H1 (cell line): ENCODE measurements at regions not wholly inside any gene's neighbourhood (a gene's known extent, or its start where the extent isn't known, plus 50 kb on each side); places are given as distances from the start of the nearest gene placed in this dataset.

ENCODE experiments used
- CTCF ChIA-PET: fragments of 300-600 bp; sonication (Branson Sonifier 250); formaldehyde crosslinking; loops from one replicate; lab custom pipeline; 2021; ENCODE audit not compliant: partially characterized antibody; lab: Charles Lee
- POLR2A ChIA-PET: fragments of 300-600 bp; sonication (Branson Sonifier 250); formaldehyde crosslinking; loops from one replicate; lab custom pipeline; 2021; ENCODE audit warnings: inconsistent platforms; ENCODE audit not compliant: partially characterized antibody; lab: Charles Lee
- DNase-seq, 2 experiments: peaks; one replicate each; pipeline versions ENCODE4 v3.0.0 to v3.0.0-alpha.2; 2010 to 2022; ENCODE audit warnings: low spot score in 2 of 2, low read depth in 1 of 2, mixed read lengths in 1 of 2
- FAIRE-seq: peaks from 2 replicates; lab custom pipeline; 2011; peaks lifted over from hg19 to GRCh38; lab: Jason Lieb, UNC
- H2AFZ ChIP-seq: 2 replicates; pipeline ENCODE4 v1.8.1; 2012; ENCODE audit warnings: low read length, inconsistent platforms
- H2AK5ac ChIP-seq: 2 replicates; pipeline ENCODE4 v1.6.1; 2013; ENCODE audit warnings: low read depth, low read length
- H2BK120ac ChIP-seq: replicated peaks from 2 replicates; pipeline ENCODE3; 2013; ENCODE audit warnings: low read depth, low read length, inconsistent platforms
- H2BK12ac ChIP-seq: 2 replicates; pipeline ENCODE4 v1.6.1; 2013; ENCODE audit warnings: low read depth, low read length
- H2BK15ac ChIP-seq: 2 replicates; pipeline ENCODE4 v1.6.1; 2013; ENCODE audit warnings: low read length
- H2BK20ac ChIP-seq: 2 replicates; pipeline ENCODE4 v1.6.1; 2013; ENCODE audit warnings: low read length
- H2BK5ac ChIP-seq: 2 replicates; pipeline ENCODE4 v1.6.1; 2013; ENCODE audit warnings: low read depth, low read length
- H3K14ac ChIP-seq: 2 replicates; pipeline ENCODE4 v1.6.1; 2013; ENCODE audit warnings: inconsistent platforms; ENCODE audit not compliant: insufficient read length
- H3K18ac ChIP-seq: 2 replicates; pipeline ENCODE4 v1.6.1; 2013; ENCODE audit warnings: low read length; ENCODE audit errors: extremely low read depth
- H3K23ac ChIP-seq: 2 replicates; pipeline ENCODE4 v1.6.1; 2013; ENCODE audit warnings: inconsistent platforms; ENCODE audit not compliant: insufficient read length
- H3K23me2 ChIP-seq: 2 replicates; pipeline ENCODE4 v1.6.1; 2013; ENCODE audit warnings: low read depth, low read length
- H3K27ac ChIP-seq: 2 replicates; pipeline ENCODE4 v1.6.1; 2011; ENCODE audit warnings: low read depth, low read length, inconsistent platforms
- H3K27me3 ChIP-seq, 4 experiments: replicated peaks in 1 of 4; 1 replicate in 1 of 4; 2 replicates in 3 of 4; pipeline versions ENCODE4 v1.6.1 to v1.8.1; 2011 to 2013; ENCODE audit warnings: low read length in 3 of 4, mild to moderate bottlenecking in 3 of 4, inconsistent platforms in 2 of 4, mixed read lengths in 2 of 4, moderate library complexity in 1 of 4; ENCODE audit not compliant: control insufficient read depth in 3 of 4, insufficient read depth in 3 of 4; ENCODE audit errors: extremely low read depth in 1 of 4
- H3K36me3 ChIP-seq, 4 experiments: 2 replicates each; pipeline versions ENCODE4 v1.6.1 to v1.8.1; 2011 to 2013; ENCODE audit warnings: mild to moderate bottlenecking in 4 of 4, low read length in 3 of 4, moderate library complexity in 2 of 4, control low read depth in 1 of 4, inconsistent platforms in 1 of 4; ENCODE audit not compliant: insufficient read depth in 4 of 4, control insufficient read depth in 2 of 4
- H3K4ac ChIP-seq: replicated peaks from 2 replicates; pipeline ENCODE3; 2013; ENCODE audit warnings: low read length, low read depth, mixed read lengths, inconsistent platforms; ENCODE audit not compliant: insufficient read length
- H3K4me1 ChIP-seq, 4 experiments: replicated peaks in 1 of 4; 1 replicate in 1 of 4; 2 replicates in 3 of 4; pipeline versions ENCODE4 v1.6.1 to v1.8.1; 2011 to 2013; ENCODE audit warnings: low read length in 3 of 4, inconsistent platforms in 2 of 4, mixed read lengths in 1 of 4; ENCODE audit not compliant: insufficient read depth in 4 of 4, control insufficient read depth in 3 of 4
- H3K4me2 ChIP-seq, 2 experiments: 2 replicates each; pipeline versions ENCODE4 v1.6.1 to v1.8.1; 2011 to 2013; ENCODE audit warnings: low read depth in 2 of 2, low read length in 2 of 2, control low read depth in 1 of 2, inconsistent platforms in 1 of 2, mild to moderate bottlenecking in 1 of 2; ENCODE audit not compliant: insufficient read depth in 1 of 2
- H3K4me3 ChIP-seq, 4 experiments: fragments of 200-600, 300-600 bp in 1 of 4; sonication (generic), shearing (Covaris generic), sonication (Bioruptor Twin) in 1 of 4; 2 replicates each; pipeline versions ENCODE4 v1.5.1 to v1.8.1; 2011 to 2016; ENCODE audit warnings: low read length in 4 of 4, low read depth in 3 of 4, control low read depth in 2 of 4, inconsistent platforms in 2 of 4, mild to moderate bottlenecking in 2 of 4, mixed read lengths in 1 of 4, moderate library complexity in 1 of 4; ENCODE audit not compliant: insufficient read depth in 2 of 4; ENCODE audit errors: extremely low read depth in 1 of 4
- H3K56ac ChIP-seq: replicated peaks from 2 replicates; pipeline ENCODE3; 2013; ENCODE audit warnings: low read depth, mild to moderate bottlenecking, mixed read lengths, low read length, inconsistent platforms; ENCODE audit not compliant: insufficient read length
- H3K79me1 ChIP-seq: 2 replicates; pipeline ENCODE4 v1.6.1; 2013; ENCODE audit warnings: low read depth, low read length, control low read depth
- H3K79me2 ChIP-seq, 2 experiments: 2 replicates each; pipeline versions ENCODE4 v1.6.1 to v1.8.1; 2012 to 2013; ENCODE audit warnings: low read length in 2 of 2, mild to moderate bottlenecking in 2 of 2, inconsistent platforms in 1 of 2; ENCODE audit not compliant: insufficient read depth in 2 of 2, control insufficient read depth in 1 of 2
- H3K9ac ChIP-seq, 4 experiments: replicated peaks in 1 of 4; 1 replicate in 1 of 4; 2 replicates in 3 of 4; pipeline versions ENCODE4 v1.6.1 to v1.8.1; 2011 to 2013; ENCODE audit warnings: low read depth in 3 of 4, low read length in 3 of 4, control low read depth in 2 of 4, mild to moderate bottlenecking in 2 of 4, moderate library complexity in 2 of 4, inconsistent platforms in 1 of 4; ENCODE audit errors: extremely low read depth in 1 of 4
- H3K9me3 ChIP-seq, 2 experiments: 2 replicates each; pipeline versions ENCODE4 v1.6.1 to v1.8.1; 2012 to 2013; ENCODE audit warnings: mild to moderate bottlenecking in 2 of 2, moderate library complexity in 2 of 2, control low read depth in 1 of 2, inconsistent platforms in 1 of 2, low read depth in 1 of 2, low read length in 1 of 2, mixed read lengths in 1 of 2; ENCODE audit not compliant: insufficient read depth in 2 of 2
- H4K20me1 ChIP-seq, 2 experiments: replicated peaks in 1 of 2; 2 replicates each; pipeline versions ENCODE3 to v1.8.1; 2011 to 2013; ENCODE audit warnings: inconsistent platforms in 2 of 2, low read length in 2 of 2, mild to moderate bottlenecking in 1 of 2; ENCODE audit not compliant: insufficient read depth in 2 of 2, control insufficient read depth in 1 of 2
- H4K5ac ChIP-seq: 2 replicates; pipeline ENCODE4 v1.6.1; 2013; ENCODE audit warnings: low read length, low read depth, mixed read lengths, inconsistent platforms; ENCODE audit not compliant: insufficient read length
- H4K8ac ChIP-seq: 2 replicates; pipeline ENCODE4 v1.8.0; 2013; ENCODE audit warnings: mild to moderate bottlenecking, moderate library complexity, low read length, inconsistent platforms; ENCODE audit not compliant: insufficient read depth; ENCODE audit errors: extremely low read depth
- H4K91ac ChIP-seq: replicated peaks from 2 replicates; pipeline ENCODE3; 2013; ENCODE audit warnings: low read length, mixed read lengths, inconsistent platforms; ENCODE audit not compliant: insufficient read length
- CBX5 ChIP-seq: fragments of 300-800, 300-1000 bp; sonication (generic); IDR thresholded peaks from 2 replicates; pipeline ENCODE4 v1.7.1; 2016; ENCODE audit warnings: antibody characterized with exemption, low read length, low read depth
- GTF2F1 ChIP-seq: IDR thresholded peaks from 2 replicates; pipeline ENCODE4 v1.6.1; 2012; ENCODE audit warnings: low read depth, low read length, improper control_type of control experiment, borderline replicate concordance
- NANOG ChIP-seq: IDR thresholded peaks from 2 replicates; pipeline ENCODE4 v1.6.1; 2011; ENCODE audit warnings: low read length, low read depth, mild to moderate bottlenecking, inconsistent platforms; ENCODE audit not compliant: insufficient read depth, poor library complexity, severe bottlenecking
- PHF8 ChIP-seq: fragments of 200-600 bp; sonication (generic); conservative IDR thresholded peaks from 2 replicates; pipeline ENCODE4 v1.7.1; 2012; ENCODE audit warnings: low read depth, mild to moderate bottlenecking, inconsistent platforms, low read length, moderate library complexity
- RBBP5 ChIP-seq: IDR thresholded peaks from 2 replicates; pipeline ENCODE4 v1.7.1; 2012; ENCODE audit warnings: low read depth, mild to moderate bottlenecking, inconsistent platforms, low read length, moderate library complexity, borderline replicate concordance
- TAF1 ChIP-seq: IDR thresholded peaks from 2 replicates; pipeline ENCODE4 v1.6.1; 2011; ENCODE audit warnings: mild to moderate bottlenecking, low read depth, low read length
- TAF7 ChIP-seq: optimal IDR thresholded peaks from 2 replicates; pipeline ENCODE3; 2011; ENCODE audit warnings: low read depth, mild to moderate bottlenecking, inconsistent platforms, low read length, moderate library complexity, borderline replicate concordance
- TCF12 ChIP-seq: IDR thresholded peaks from 2 replicates; pipeline ENCODE4 v1.6.1; 2011; ENCODE audit warnings: low read depth, mild to moderate bottlenecking, low read length

DNA sequence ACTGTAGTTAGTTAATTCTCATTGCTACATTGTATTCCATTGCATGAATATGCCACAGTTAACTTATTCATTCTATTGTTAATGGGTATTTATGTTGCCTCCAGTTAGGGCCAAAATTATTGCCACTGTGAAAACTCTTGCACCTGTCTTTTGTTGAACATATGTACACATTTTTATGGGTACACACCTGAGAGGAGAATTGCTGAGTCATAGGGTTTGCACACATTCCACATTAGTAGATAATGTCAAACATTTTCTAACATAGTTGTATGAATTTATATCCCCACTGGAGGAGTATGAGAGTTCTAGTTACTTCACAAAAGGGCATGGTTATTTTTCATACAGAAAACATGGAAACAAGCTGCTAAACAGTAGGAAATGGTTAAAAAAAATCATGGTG is 338.4 kb downstream of the FOXO1 start:
- no peak overlapping the region for H3K23ac ChIP-seq
- no peaks in the 10 kb centered on the region for H3K27me3 ChIP-seq
- no peak overlapping the region for H3K27ac ChIP-seq
- H3K56ac ChIP-seq: no peak overlapping the region
- ChIA-PET CTCF (interaction anchor here (0.6 to 0.7 kb wide), 2 partner anchors 35 to 267 kb away, joined by 4 to 6 read pairs; no protein-coding TSS in a partner anchor), POLR2A (no interaction called here)
- no peak overlapping the region for H3K9ac ChIP-seq
- no peak overlapping the region for H2BK5ac ChIP-seq
- no peak overlapping the region for H4K5ac ChIP-seq
- no peak overlapping the region for H3K4me2 ChIP-seq
- no peak for FAIRE-seq
- no peak overlapping the region for H2BK15ac ChIP-seq
- H3K36me3 ChIP-seq: no peaks in the 10 kb centered on the region
- no peak overlapping the region for H2BK120ac ChIP-seq
- no peak overlapping the region for H2AFZ ChIP-seq
- no peaks in the 10 kb centered on the region for H4K20me1 ChIP-seq
- H3K4me3 ChIP-seq: no peak overlapping the region
- DNase-seq: no peak
- no peaks in the 10 kb centered on the region for H3K23me2 ChIP-seq
- H4K91ac ChIP-seq: no peak overlapping the region
- H2BK12ac ChIP-seq: no peak overlapping the region
- H3K79me1 ChIP-seq: no peaks in the 10 kb centered on the region
- H2BK20ac ChIP-seq: no peak overlapping the region
- no peak overlapping the region for H2AK5ac ChIP-seq
- no peak overlapping the region for H3K18ac ChIP-seq
- no peak overlapping the region for H3K4ac ChIP-seq
- no peaks in the 10 kb centered on the region for H3K4me1 ChIP-seq
- H3K14ac ChIP-seq: no peak overlapping the region
- H4K8ac ChIP-seq: no peak overlapping the region
- peaks cover 3 to 4% of the 10 kb centered on the region in 2 experiments; a peak in 3 of 4 replicates for H3K9me3 ChIP-seq
- H3K79me2 ChIP-seq: no peaks in the 10 kb centered on the region
- TF ChIP-seq TCF12 (no peak), TAF1 (no peak), NANOG (no peak), GTF2F1 (no peak), PHF8 (no peak), RBBP5 (no peak), CBX5 (no peak), TAF7 (no peak)
